ENCODE measurements at regions not wholly inside any gene's neighbourhood (a gene's known extent, or its start where the extent isn't known, plus 50 kb on each side); places are given as distances from the start of the nearest gene placed in this dataset.
"Not testable (repeated sequence)": the region's sequence is repeated elsewhere in the genome, so short reads cannot be mapped to it uniquely, and the experiment has no call there.

GRCh38 chr17:21783017-21783416 lies 90.7 kb downstream of the KCNJ18 start:
- H3K4me1 ChIP-seq; DNase-seq; intact Hi-C loops (cut with DNase I); H3K27ac ChIP-seq; H3K4me3 ChIP-seq; H3K27me3 ChIP-seq; H3K36me3 ChIP-seq; H3K9me3 ChIP-seq: not testable (repeated sequence)
- WGBS, 2 donors: 63 to 74% methylated on average over 3 to 4 of the region's 8 CpGs

GRCh38 chr17:21814272-21814671 lies 121.9 kb downstream of the KCNJ18 start:
- intact Hi-C loops (cut with DNase I); H3K4me1 ChIP-seq; H3K9me3 ChIP-seq; H3K27me3 ChIP-seq; H3K4me3 ChIP-seq; DNase-seq; H3K27ac ChIP-seq; H3K36me3 ChIP-seq: not testable (repeated sequence)
- WGBS, 2 donors: 78 to 93% methylated on average over 9 of the region's 9 CpGs

DNA sequence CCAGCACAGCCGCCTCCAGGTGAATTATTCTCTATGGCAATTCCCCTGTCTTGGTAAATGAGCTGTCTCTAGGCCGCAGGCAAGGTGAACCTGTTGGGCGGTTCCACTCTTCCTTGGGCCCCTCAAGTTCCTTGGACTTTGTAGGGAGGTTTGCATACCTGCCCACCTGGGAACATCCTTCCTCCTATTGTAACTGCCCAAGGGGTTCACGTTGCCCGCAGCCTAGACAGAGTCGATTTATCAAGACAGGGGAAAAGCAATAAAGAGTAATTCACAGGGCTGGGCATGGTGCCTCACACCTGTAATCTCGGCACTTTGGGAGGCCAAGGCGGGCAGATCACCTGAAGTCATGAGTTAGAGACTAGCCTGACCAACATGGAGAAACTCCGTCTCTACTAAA lies 122.5 kb downstream of the KCNJ18 start:
- H3K4me1 ChIP-seq: no peaks in the 10 kb centered on the region
- no peak for TF ChIP-seq POLR2A (IDR thresholded peaks at IDR 0.05)
- no peak for TF ChIP-seq CTCF (IDR thresholded peaks at IDR 0.05)
- H3K27ac ChIP-seq: no peak overlapping the region
- H3K9me3 ChIP-seq: peaks cover 0 to 8% (median 0%) of the 10 kb centered on the region in 3 donors
- intact Hi-C loops (cut with DNase I): no loop called here
- H3K36me3 ChIP-seq: no peaks in the 10 kb centered on the region
- 89 to 90% methylated on average over 8 to 9 of the region's 9 CpGs for WGBS, 2 donors
- DNase-seq: no peak
- H3K27me3 ChIP-seq: no peaks in the 10 kb centered on the region
- no peak overlapping the region for H3K4me3 ChIP-seq

- H3K9me3 ChIP-seq: peaks cover 0 to 8% (median 0%) of the 10 kb centered on the region in 3 donors
- no peak overlapping the region for H3K4me3 ChIP-seq
- no peaks in the 10 kb centered on the region for H3K4me1 ChIP-seq
- H3K36me3 ChIP-seq: no peaks in the 10 kb centered on the region
- intact Hi-C loops (cut with DNase I): no loop called here
- TF ChIP-seq POLR2A (IDR thresholded peaks at IDR 0.05): no peak
- no peak for TF ChIP-seq CTCF (IDR thresholded peaks at IDR 0.05)
- H3K27me3 ChIP-seq: no peaks in the 10 kb centered on the region
- DNase-seq: no peak
- WGBS, 2 donors: 78 to 81% methylated on average over 11 of the region's 11 CpGs
- no peak overlapping the region for H3K27ac ChIP-seq
Measured at GRCh38 chr17:21815352-21816063, 123.2 kb downstream of the KCNJ18 start.

GRCh38 chr17:21816592-21817567 lies 124.6 kb downstream of the KCNJ18 start:
- H3K4me1 ChIP-seq: no peaks in the 10 kb centered on the region
- no peak for TF ChIP-seq POLR2A (IDR thresholded peaks at IDR 0.05)
- TF ChIP-seq CTCF (IDR thresholded peaks at IDR 0.05): no peak
- no peaks in the 10 kb centered on the region for H3K36me3 ChIP-seq
- WGBS, 2 donors: 67 to 71% methylated on average over 15 of the region's 15 CpGs
- no peak overlapping the region for H3K4me3 ChIP-seq
- no peak overlapping the region for H3K27ac ChIP-seq
- DNase-seq: no peak
- H3K27me3 ChIP-seq: no peaks in the 10 kb centered on the region
- intact Hi-C loops (cut with DNase I): no loop called here
- peaks cover 0 to 8% (median 0%) of the 10 kb centered on the region in 3 donors for H3K9me3 ChIP-seq

DNA sequence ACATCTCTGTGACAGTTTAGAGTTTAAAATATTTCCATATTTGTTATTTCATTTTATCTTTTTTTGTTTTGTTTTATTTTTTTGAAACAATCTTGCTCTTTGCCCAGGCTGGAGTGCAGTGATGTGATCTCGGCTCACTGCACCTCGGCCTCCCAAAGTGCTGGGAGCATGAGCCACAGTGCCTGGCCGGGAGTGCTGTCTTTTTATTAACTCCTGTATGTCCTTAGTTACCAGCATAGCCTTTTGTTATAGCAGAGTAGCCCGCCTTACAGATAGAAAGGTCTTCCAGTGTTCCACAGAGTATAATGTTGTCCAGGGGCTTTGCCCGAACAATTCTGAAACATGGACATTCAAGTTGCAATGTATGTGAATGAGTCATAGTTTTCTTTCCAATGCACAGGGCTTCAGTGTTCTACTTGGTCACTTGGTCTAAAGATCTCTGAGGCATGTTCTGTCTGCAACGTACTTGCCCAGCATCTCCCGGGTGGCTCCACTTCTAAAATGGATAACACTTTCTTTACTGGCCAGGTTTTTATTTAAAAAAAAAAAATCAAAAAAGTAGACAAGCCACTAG lies 125.6 kb downstream of the KCNJ18 start:
- no peak for TF ChIP-seq POLR2A (IDR thresholded peaks at IDR 0.05)
- TF ChIP-seq CTCF (IDR thresholded peaks at IDR 0.05): no peak
- Histone ChIP-seq H3K9me3 (peaks cover 0 to 8% (median 0%) of the 10 kb centered on the region in 3 donors), H3K4me3 (no peak overlapping the region), H3K4me1 (no peaks in the 10 kb centered on the region), H3K36me3 (no peaks in the 10 kb centered on the region), H3K27ac (no peak overlapping the region), H3K27me3 (no peaks in the 10 kb centered on the region)
- no peak for DNase-seq
- intact Hi-C loops (cut with DNase I): no loop called here
- 76 to 81% methylated on average over 7 of the region's 7 CpGs for WGBS, 2 donors
